Left lung (tissue), 4 donors: ENCODE measurements at regions not wholly inside any gene's neighbourhood (a gene's known extent, or its start where the extent isn't known, plus 50 kb on each side); places are given as distances from the start of the nearest gene placed in this dataset.

Experiments used
- ATAC-seq: fragments of 200-7000 bp; cut with Tn5 transposase; one replicate; pipeline ENCODE4 v1.9.1; 2020; ENCODE audit warnings: moderate library complexity
- DNase-seq, 4 donors: peaks; one replicate each; pipeline ENCODE4 v3.0.0-alpha.2; 2013 to 2020
- H3K27ac ChIP-seq, 2 donors: fragments of 200-600 bp; sonication (generic) in 1 of 2; one replicate each; pipeline versions ENCODE4 v1.5.0 to v1.8.0; 2020 to 2021
- H3K27me3 ChIP-seq, 2 donors: fragments of 200-600 bp; sonication (generic) in 1 of 2; one replicate each; pipeline versions ENCODE4 v1.5.0 to v1.8.0; 2020 to 2021
- H3K36me3 ChIP-seq, 2 donors: fragments of 200-600 bp; sonication (generic) in 1 of 2; one replicate each; pipeline versions ENCODE4 v1.5.0 to v1.8.0; 2020 to 2021
- H3K4me1 ChIP-seq, 2 donors: fragments of 200-600 bp; one replicate each; pipeline ENCODE4 v1.8.0; 2021
- H3K4me3 ChIP-seq, 2 donors: fragments of 200-600 bp; sonication (generic) in 1 of 2; one replicate each; pipeline versions ENCODE4 v1.5.0 to v1.8.0; 2020 to 2021; ENCODE audit warnings: mild to moderate bottlenecking in 1 of 2
- H3K9me3 ChIP-seq, 2 donors: fragments of 200-600 bp; sonication (generic) in 1 of 2; one replicate each; pipeline versions ENCODE4 v1.5.0 to v1.8.0; 2020 to 2021
- CTCF ChIP-seq, 2 donors: fragments of 200-600 bp; sonication (generic) in 1 of 2; IDR thresholded peaks; one replicate each; pipeline versions ENCODE4 v1.5.0 to v1.8.0; 2021; ENCODE audit warnings: antibody characterized with exemption in 2 of 2
- intact Hi-C, 2 donors: fragments of 100-400 bp; cut with DNase I; formaldehyde crosslinking; loops; one replicate each; pipeline versions ENCODE4 v1.11.2 to v1.14.2; 2022
- donor health status: DM: no; HTN: yes; CAD: no.
- donor health status: DM: no; HTN: no; CAD: no.

- Histone ChIP-seq H3K27ac (no peak overlapping the region), H3K36me3 (no peaks in the 10 kb centered on the region), H3K27me3 (no peaks in the 10 kb centered on the region), H3K4me1 (no peaks in the 10 kb centered on the region), H3K4me3 (no peak overlapping the region), H3K9me3 (no peaks in the 10 kb centered on the region)
- intact Hi-C loops = no loop called here
- no peak for DNase-seq
- no peak for ATAC-seq
- TF ChIP-seq CTCF (IDR thresholded peaks at IDR 0.05) = no peak
These were observed 102.5 kb downstream of the SREK1 start for GRCh38 chr5:66246608-66247007.

- Histone ChIP-seq H3K27me3 (no peaks in the 10 kb centered on the region), H3K27ac (no peak overlapping the region), H3K4me1 (no peaks in the 10 kb centered on the region), H3K4me3 (no peak overlapping the region), H3K9me3 (no peaks in the 10 kb centered on the region), H3K36me3 (no peaks in the 10 kb centered on the region)
- ATAC-seq (no peak), DNase-seq (no peak)
- intact Hi-C loops = no loop called here
- TF ChIP-seq CTCF (IDR thresholded peaks at IDR 0.05) = no peak
These were observed 103.3 kb downstream of the SREK1 start for GRCh38 chr5:66247176-66247960.

GRCh38 chr5:66248874-66249273 is 104.8 kb downstream of the SREK1 start:
- no peak overlapping the region for H3K27ac ChIP-seq
- DNase-seq (no peak), ATAC-seq (no peak)
- TF ChIP-seq CTCF (IDR thresholded peaks at IDR 0.05) = no peak
- no peaks in the 10 kb centered on the region for H3K27me3 ChIP-seq
- no peaks in the 10 kb centered on the region for H3K9me3 ChIP-seq
- no peaks in the 10 kb centered on the region for H3K36me3 ChIP-seq
- intact Hi-C loops = no loop called here
- no peak overlapping the region for H3K4me3 ChIP-seq
- no peaks in the 10 kb centered on the region for H3K4me1 ChIP-seq

GRCh38 chr5:66249920-66250319 is 105.8 kb downstream of the SREK1 start:
- intact Hi-C loops = no loop called here
- Histone ChIP-seq H3K4me1 (no peaks in the 10 kb centered on the region), H3K9me3 (no peaks in the 10 kb centered on the region)

GRCh38 chr5:66252849-66253248 is 108.7 kb downstream of the SREK1 start:
- H3K27me3 ChIP-seq = no peaks in the 10 kb centered on the region
- H3K9me3 ChIP-seq = no peaks in the 10 kb centered on the region
- H3K27ac ChIP-seq = no peak overlapping the region
- no peak for DNase-seq
- intact Hi-C loops = no loop called here
- no peaks in the 10 kb centered on the region for H3K4me1 ChIP-seq
- H3K36me3 ChIP-seq = no peaks in the 10 kb centered on the region
- no peak overlapping the region for H3K4me3 ChIP-seq
- ATAC-seq = no peak
- no peak for TF ChIP-seq CTCF (IDR thresholded peaks at IDR 0.05)

More at GRCh38 chr5:66249920-66250319, 105.8 kb downstream of the SREK1 start:
- Histone ChIP-seq H3K36me3 (no peaks in the 10 kb centered on the region), H3K27me3 (no peaks in the 10 kb centered on the region), H3K27ac (no peak overlapping the region), H3K4me3 (no peak overlapping the region)
- no peak for TF ChIP-seq CTCF (IDR thresholded peaks at IDR 0.05)
- DNase-seq (no peak), ATAC-seq (no peak)
